Head of caudate nucleus (tissue), 42 donors: ENCODE measurements at regions not wholly inside any gene's neighbourhood (a gene's known extent, or its start where the extent isn't known, plus 50 kb on each side); places are given as distances from the start of the nearest gene placed in this dataset.

ENCODE experiments used
- DNase-seq, 42 donors: peaks; one replicate each; pipeline versions ENCODE4 v3.0.0 to v3.0.0-alpha.2; 2020 to 2021; ENCODE audit warnings: mixed read lengths in 7 of 42
- intact Hi-C: fragments of 100-400 bp; cut with DNase I; formaldehyde crosslinking; loops from one replicate; pipeline ENCODE4 v1.15.0; 2022

DNA sequence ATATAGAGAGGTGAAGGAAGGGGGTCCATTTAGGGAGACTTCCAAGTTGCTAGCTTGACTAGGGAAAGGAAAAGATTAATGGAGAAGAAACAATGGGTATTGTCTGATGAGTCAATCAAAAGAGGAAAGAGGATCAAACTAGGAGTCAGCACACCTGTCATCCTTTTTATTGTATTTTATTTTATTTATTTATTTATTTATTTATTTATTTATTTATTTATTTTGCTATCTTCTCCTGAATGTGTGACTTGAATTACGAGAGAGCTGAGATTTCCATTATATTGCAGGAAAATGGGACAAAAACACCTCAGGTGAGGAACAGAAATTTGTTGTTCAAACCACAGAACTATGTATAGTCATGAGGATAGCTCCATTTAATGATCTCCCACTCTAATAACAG lies 58.9 kb downstream of the NUDT11 start:
- intact Hi-C loops: no loop called here
- no peak for DNase-seq

DNA sequence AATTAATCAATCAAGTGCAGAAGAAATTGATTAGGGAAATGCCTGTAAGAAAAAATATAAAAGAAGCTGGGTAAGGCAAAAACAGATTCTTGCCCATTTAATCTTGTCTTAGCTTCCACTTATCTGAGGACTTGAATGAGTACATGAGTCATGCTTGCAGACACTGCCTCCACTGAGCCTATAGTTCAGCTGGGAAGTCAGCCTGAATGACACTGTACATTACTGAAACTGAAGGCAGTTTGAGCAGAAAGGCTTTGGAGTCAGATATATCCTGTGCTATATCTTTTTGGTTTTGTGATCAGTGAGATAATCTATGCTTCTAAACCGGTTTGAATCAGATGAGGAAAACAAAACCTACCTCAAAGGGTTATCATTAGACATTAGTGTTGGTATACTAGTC lies 61.3 kb downstream of the NUDT11 start:
- DNase-seq: no peak
- intact Hi-C loops: no loop called here

DNA sequence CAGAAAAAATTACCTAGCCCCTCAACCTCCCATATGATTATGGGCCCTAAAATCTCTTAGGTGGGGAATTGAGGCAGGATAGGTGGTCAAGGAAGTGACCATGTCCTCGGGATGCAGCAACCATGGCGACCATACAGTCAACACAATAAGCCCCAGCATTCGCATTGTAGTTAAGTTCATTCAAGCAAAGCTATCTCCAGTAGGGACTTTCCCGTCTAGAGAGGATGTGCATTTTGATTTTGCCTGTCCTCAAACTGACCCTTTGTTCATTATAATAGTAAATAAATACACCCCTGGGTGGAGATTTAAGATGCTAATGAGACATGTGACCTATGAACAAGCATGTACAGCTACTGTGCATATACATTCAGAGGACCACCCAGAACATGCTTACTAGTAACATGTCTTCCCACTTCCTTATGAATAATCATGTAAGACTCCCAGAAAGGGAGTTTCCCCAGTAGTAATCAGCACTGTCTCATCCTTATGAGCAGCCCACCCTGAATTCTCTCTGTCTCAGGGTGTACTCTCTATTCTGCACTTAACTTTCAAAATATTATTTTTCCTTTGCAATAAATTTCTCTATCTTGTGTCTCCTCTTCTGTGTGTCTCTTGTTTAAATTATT lies 74.3 kb downstream of the NUDT11 start:
- intact Hi-C loops: no loop called here

GRCh38 chrX:51420610-51421009 lies 75.8 kb downstream of the NUDT11 start:
- peak in 16 of 42 donors; percentile 5 to 62 (median 33) for DNase-seq
- intact Hi-C loops: no loop called here

More for the DNA sequence above, 74.3 kb downstream of the NUDT11 start:
- no peak for DNase-seq

- DNase-seq: no peak
- intact Hi-C loops: no loop called here
Observed at GRCh38 chrX:51408462-51408861, 75.8 kb downstream of the NUDT10 start.

- intact Hi-C loops: no loop called here
- no peak for DNase-seq
Observed at GRCh38 chrX:51407520-51408409, 75.1 kb downstream of the NUDT10 start.

GRCh38 chrX:51406688-51407519 lies 74.3 kb downstream of the NUDT10 start:
- no peak for DNase-seq

GRCh38 chrX:51404445-51404844 lies 71.8 kb downstream of the NUDT10 start:
- intact Hi-C loops: no loop called here
- DNase-seq: no peak

More at GRCh38 chrX:51406688-51407519, 74.3 kb downstream of the NUDT10 start:
- intact Hi-C loops: no loop called here

GRCh38 chrX:51395810-51396728 lies 63.4 kb downstream of the NUDT10 start:
- peak in 36 of 42 donors; percentile 1 to 67 (median 28) for DNase-seq
- intact Hi-C loops: no loop called here

- intact Hi-C loops: no loop called here
Observed at GRCh38 chrX:51395480-51395809, 62.8 kb downstream of the NUDT10 start.

More at GRCh38 chrX:51395480-51395809, 62.8 kb downstream of the NUDT10 start:
- peak in 2 of 42 donors; percentile 3 to 35 for DNase-seq
